ENCODE measurements at regions not wholly inside any gene's neighbourhood (a gene's known extent, or its start where the extent isn't known, plus 50 kb on each side); places are given as distances from the start of the nearest gene placed in this dataset.

DNA sequence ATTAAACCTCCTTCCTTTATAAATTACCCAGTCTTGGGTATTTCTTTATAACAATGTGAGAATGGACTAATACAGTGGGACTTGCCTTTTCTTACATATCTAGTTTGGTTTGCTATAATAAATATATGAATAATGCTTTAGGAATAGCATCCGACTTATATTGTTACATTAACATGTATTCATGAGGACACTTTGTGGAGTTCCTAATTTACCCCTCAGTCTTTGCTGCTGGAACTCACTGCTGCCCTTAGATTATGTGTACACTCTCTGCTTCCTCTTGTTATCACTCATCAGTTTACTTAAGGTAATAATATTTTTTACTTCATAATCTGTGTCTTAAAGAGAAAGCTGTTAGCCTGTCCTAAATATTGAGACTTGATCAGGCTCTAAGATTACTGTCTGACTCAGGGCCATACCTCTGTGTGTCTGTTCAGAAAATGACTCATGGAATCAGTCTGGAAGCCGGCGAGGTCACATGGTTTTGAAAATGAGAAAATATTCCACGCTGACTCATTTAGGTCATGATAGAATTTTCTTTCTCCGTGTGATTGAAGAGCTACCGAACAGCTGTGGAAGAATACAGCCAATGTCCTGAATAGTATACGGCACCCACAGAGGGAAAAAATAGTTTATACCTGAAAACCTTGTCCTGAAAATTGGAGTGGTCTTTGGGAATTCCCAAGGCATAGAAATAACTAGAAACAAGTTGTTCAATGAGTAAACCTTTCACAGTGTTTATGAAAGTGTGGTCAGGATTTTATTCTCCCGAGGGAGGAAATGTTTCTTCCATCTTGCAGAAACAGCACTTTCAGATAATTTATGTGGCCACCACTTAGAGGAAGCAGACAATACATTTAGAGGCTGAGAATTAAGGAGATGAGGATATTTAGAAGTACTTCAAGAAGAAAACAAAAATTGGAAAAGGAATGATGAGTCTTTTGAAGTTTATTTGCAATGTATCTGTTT lies 156.4 kb downstream of the DSEL start:
- TF ChIP-seq, protein P1, sequence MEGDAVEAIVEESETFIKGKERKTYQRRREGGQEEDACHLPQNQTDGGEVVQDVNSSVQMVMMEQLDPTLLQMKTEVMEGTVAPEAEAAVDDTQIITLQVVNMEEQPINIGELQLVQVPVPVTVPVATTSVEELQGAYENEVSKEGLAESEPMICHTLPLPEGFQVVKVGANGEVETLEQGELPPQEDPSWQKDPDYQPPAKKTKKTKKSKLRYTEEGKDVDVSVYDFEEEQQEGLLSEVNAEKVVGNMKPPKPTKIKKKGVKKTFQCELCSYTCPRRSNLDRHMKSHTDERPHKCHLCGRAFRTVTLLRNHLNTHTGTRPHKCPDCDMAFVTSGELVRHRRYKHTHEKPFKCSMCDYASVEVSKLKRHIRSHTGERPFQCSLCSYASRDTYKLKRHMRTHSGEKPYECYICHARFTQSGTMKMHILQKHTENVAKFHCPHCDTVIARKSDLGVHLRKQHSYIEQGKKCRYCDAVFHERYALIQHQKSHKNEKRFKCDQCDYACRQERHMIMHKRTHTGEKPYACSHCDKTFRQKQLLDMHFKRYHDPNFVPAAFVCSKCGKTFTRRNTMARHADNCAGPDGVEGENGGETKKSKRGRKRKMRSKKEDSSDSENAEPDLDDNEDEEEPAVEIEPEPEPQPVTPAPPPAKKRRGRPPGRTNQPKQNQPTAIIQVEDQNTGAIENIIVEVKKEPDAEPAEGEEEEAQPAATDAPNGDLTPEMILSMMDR (IDR thresholded peaks at IDR 0.05), result no peak
- H3K27me3 ChIP-seq, result no peaks in the 10 kb centered on the region
- H3K9me3 ChIP-seq, result no peaks in the 10 kb centered on the region
- peak overlapping the region in 1 of 2 donors; percentile 3 for H3K4me3 ChIP-seq
- no peaks in the 10 kb centered on the region for H3K36me3 ChIP-seq
- H3K27ac ChIP-seq, result peak overlapping the region; percentile 41 to 67
- no peaks in the 10 kb centered on the region for H3K4me1 ChIP-seq
- DNase-seq (ENCODE audit: low spot score), result peak; percentile 87

- Histone ChIP-seq H3K27me3 (no peaks in the 10 kb centered on the region), H3K9me3 (no peaks in the 10 kb centered on the region), H3K4me3 (no peak overlapping the region), H3K36me3 (no peaks in the 10 kb centered on the region), H3K27ac (no peak overlapping the region), H3K4me1 (no peaks in the 10 kb centered on the region)
- TF ChIP-seq, protein P1 (IDR thresholded peaks at IDR 0.05), result no peak
- no peak for DNase-seq (ENCODE audit: low spot score)
Measured at GRCh38 chr18:67358947-67359346, 157.6 kb downstream of the DSEL start.

GRCh38 chr18:67354692-67355091 lies 161.8 kb downstream of the DSEL start:
- TF ChIP-seq, protein P1 (IDR thresholded peaks at IDR 0.05), result no peak
- H3K4me1 ChIP-seq, result no peaks in the 10 kb centered on the region
- no peak for DNase-seq (ENCODE audit: low spot score)
- H3K9me3 ChIP-seq, result no peaks in the 10 kb centered on the region
- H3K4me3 ChIP-seq, result no peak overlapping the region
- no peaks in the 10 kb centered on the region for H3K36me3 ChIP-seq
- H3K27me3 ChIP-seq, result no peaks in the 10 kb centered on the region
- H3K27ac ChIP-seq, result no peak overlapping the region

DNA sequence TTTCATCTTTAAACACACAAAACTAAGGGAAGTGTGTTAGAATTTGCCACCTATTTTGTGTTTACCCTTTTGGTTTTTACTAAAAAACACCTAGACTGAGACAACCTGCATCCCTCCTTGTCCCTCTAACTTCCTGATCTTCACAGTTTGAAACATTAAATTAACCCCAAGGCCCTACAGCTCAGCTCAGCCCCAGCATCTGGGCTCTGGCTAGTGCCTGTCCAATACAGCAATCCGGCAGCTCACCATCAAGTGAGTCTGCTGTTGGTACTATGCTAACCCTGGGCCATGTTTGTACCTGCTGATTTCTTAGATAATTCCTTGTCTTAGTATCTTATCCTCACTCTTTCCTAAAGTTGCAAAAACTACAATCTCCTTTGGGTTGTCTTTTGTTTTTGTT lies 162.4 kb downstream of the DSEL start:
- DNase-seq (ENCODE audit: low spot score), result no peak
- Histone ChIP-seq H3K4me1 (no peaks in the 10 kb centered on the region), H3K27me3 (no peaks in the 10 kb centered on the region), H3K9me3 (no peaks in the 10 kb centered on the region), H3K27ac (no peak overlapping the region), H3K4me3 (no peak overlapping the region), H3K36me3 (no peaks in the 10 kb centered on the region)
- TF ChIP-seq, protein P1 (IDR thresholded peaks at IDR 0.05), result no peak

- H3K27me3 ChIP-seq, result no peaks in the 10 kb centered on the region
- H3K9me3 ChIP-seq, result no peaks in the 10 kb centered on the region
- no peaks in the 10 kb centered on the region for H3K36me3 ChIP-seq
- H3K4me1 ChIP-seq, result no peaks in the 10 kb centered on the region
- TF ChIP-seq, protein P1 (IDR thresholded peaks at IDR 0.05), result no peak
- H3K4me3 ChIP-seq, result no peak overlapping the region
- no peak for DNase-seq (ENCODE audit: low spot score)
- H3K27ac ChIP-seq, result no peak overlapping the region
Measured at GRCh38 chr18:67347438-67347837, 169.1 kb downstream of the DSEL start.

All from right atrium auricular region (tissue), 2 donors.